HG03097 (cell line): ENCODE measurements at regions not wholly inside any gene's neighbourhood (a gene's known extent, or its start where the extent isn't known, plus 50 kb on each side); places are given as distances from the start of the nearest gene placed in this dataset.
"Not testable (repeated sequence)": the region's sequence is repeated elsewhere in the genome, so short reads cannot be mapped to it uniquely, and the experiment has no call there.

Experiments used
- ATAC-seq: cut with Tn5 transposase; IDR thresholded peaks from one replicate; pipeline ENCODE4 v1.9.1; 2021; ENCODE audit not compliant: unreplicated experiment, low FRiP score

DNA sequence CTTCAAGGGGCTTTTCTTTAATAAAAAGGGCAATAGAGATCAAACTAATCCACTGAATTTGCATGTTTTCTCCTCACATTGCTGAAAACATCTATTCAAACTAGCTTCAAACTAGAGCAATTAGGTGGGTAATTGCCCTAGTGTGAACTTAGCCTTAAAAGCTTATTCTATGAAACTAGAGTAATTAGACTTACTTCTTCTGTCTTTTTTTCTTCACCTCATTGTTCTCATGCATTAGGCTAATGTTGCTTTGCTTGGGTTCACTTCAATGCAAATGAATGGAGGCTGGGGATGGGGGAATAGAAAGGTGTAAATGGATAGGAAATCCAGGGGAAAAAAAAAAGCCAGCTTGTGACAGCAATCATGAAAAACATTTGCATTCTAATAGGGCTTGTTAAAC is 414.8 kb upstream of the LMO3 start:
- ATAC-seq = no peak

DNA sequence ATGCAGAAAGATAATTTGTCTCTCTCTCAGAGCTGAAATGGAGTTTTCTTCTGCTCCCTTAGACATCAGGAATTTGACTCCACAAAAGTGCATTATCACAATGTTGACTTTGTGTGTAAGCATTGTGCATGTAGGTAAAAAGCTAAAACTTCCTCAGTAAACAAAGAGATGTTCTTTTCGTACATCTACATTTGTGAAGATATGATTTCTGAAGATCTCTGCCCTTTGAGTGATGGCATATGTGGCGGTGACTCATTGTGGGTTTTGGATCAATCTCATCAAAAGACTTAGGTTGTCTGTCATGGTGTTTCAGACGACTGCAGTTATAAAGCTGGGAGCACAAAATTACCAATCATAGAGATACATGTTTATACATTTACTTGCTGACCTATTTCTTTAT is 411.4 kb upstream of the LMO3 start:
- no peak for ATAC-seq

DNA sequence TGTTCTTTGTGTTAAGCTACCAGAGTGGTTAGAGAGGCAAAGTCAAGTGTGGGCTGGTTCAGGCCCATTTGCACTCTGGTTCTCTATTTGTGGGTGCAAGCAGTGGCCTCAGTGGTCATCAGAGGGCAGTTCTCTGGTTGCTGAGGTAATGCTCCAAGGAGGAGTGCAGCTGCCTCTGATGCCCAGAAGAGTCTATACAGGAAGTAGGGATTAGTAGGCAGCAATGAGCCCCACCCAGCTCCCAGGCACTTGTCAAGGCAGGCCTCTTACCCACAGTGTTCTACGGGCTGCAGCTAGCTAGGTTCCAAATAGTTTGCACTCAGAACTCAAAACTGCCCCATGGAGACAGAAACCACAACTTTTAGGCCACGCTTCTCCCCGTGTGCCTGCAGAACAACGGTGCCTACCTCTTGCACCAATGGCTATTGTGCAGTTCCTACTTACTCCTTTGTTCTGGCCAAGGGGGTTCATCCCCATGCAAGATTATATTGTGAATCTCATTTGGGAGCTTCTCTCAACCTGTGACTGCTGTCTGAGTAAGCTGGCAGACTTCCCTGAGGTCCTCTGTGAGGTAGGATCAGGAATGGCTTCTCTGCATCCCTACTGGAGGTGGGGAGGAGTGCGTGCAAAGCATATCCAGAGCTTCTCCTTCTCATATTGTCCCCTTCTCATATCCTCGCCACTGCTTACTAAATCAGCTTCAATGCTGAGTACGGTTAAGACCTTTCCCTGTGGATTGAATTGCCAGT is 410.3 kb upstream of the LMO3 start:
- ATAC-seq = no peak

DNA sequence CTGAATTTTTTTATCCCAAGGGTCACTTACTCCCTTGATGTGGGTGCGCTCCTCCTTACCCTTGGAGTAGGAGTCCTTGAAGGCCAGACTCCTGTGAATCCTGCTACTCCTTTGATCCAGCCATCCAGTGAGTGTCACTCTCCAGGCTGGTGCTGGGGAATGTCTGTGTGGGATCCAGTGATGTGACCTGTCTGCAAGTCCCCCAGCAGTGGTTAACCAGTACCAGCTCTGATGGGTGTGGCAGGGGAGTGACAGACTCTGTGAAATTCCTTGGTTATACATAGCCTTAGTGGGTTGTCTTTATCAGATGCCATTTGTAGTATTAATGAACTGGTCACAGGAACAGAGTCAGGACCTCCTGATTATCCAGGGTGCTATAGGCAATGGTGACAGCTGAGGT is 409.5 kb upstream of the LMO3 start:
- no peak for ATAC-seq

DNA sequence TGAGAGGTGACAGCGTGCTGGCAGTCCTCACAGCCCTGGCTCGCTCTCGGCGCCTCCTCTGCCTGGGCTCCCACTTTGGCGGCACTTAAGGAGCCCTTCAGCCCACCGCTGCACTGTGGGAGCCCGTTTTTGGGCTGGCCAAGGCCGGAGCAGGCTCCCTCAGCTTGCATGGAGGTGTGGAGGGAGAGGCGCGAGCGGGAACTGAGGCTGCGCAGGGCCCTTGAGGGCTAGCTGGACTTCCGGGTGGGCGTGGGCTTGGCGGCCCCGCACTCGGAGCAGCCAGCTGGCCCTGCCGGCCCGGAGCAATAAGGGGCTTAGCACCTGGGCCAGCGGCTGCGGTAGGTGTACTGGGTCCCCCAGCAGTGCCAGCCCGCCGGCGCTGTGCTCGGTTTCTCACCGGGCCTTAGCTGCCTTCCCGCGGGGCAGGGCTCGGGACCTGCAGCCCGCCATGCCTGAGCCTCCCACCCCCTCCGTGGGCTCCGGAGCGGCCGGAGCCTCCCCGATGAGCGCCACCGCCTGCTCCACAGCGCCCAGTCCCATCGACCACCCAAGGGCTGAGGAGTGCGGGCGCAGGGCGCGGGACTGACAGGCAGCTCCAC is 401.6 kb upstream of the LMO3 start:
- not testable (repeated sequence) for ATAC-seq

DNA sequence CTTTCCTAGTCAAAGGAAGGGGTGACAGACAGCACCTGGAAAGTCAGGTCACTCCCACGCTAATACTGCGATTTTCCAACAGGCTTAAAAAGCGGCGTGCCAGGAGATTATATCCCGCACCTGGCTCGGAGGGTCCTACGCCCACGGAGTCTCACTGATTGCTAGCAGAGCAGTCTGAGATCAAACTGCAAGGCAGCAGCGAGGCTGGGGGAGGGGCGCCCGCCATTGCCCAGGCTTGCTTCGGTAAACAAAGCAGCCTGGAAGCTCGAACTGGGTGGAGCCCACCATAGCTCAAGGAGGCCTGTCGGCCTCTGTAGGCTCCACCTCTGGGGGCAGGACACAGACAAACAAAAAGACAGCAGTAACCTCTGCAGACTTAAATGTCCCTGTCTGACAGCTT is 392.6 kb upstream of the LMO3 start:
- not testable (repeated sequence) for ATAC-seq

DNA sequence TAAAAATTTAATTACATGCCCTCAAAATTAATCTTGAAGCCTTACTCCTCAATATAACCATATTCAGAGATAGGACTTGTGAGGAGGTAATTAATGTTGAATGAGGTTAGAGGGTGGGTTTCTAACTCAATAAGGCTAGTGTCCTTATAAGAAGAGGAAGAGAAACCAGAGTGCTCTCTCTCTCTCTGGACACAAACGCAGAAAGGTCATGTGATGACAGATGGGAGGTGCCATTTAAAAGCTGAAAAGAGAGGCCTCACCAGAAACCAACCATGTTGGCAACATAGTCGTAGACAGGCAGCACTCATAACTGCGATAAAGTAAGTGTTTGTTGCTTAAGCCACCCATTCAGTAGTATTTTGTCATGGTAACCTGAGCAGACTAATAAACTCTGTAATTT is 378.5 kb upstream of the LMO3 start:
- ATAC-seq = no peak

DNA sequence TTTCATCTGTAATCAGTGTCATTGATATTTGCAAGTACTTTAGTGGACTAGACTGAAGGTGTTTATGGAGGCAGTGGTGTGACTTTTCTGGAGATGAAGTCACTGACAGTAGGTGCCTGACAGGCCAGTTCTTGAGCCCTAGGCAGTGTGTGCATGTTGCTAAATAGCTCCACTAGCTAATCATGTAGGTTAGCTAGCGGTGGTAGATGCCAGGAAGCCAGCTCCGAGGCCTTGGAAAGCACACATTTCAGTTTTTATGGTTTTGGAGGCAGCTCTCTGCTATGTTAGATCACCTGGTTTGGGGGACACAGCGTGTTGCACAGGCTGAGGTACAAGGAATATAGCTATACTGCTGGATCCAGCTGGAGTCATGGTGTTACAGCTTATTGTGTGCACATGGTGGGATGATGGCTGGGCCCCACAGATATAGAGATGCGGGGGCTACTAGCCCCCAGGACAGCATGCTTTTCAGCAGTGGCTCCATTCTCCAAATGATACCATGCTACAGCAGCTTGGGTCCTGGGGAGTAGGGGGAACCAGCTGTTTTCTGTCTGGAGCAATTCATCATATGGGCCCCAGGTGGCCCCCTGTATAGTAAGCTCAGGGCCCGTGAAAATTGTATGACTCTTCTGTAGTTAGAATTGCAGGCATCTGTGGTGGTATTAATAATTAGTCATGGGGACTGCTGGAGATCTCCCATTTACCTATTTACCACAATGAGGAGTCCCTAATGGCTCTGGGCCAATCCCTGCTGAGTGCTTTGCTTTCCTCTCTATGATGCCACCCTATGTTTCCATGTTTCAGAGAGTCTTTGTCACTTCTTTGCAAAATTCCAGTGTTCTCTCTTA is 367.2 kb upstream of the LMO3 start:
- ATAC-seq = no peak

DNA sequence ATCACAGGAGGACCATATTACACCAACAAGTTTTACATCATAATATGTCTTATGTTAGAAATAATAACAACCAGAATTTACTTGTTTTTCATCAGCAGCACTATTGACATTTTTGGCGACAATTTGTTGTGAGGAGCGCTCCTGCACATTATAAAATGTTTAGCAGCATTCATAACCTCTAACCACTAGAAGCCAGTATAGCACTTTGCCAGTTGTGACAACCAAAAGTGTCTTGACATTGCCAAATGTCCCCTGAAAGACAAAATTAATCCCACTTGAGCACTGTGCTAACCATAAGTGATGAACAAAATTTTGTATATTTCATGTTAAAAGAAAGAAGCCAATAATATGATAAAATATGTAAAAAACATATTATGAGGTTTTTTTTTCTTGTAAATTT is 356.9 kb upstream of the LMO3 start:
- no peak for ATAC-seq

DNA sequence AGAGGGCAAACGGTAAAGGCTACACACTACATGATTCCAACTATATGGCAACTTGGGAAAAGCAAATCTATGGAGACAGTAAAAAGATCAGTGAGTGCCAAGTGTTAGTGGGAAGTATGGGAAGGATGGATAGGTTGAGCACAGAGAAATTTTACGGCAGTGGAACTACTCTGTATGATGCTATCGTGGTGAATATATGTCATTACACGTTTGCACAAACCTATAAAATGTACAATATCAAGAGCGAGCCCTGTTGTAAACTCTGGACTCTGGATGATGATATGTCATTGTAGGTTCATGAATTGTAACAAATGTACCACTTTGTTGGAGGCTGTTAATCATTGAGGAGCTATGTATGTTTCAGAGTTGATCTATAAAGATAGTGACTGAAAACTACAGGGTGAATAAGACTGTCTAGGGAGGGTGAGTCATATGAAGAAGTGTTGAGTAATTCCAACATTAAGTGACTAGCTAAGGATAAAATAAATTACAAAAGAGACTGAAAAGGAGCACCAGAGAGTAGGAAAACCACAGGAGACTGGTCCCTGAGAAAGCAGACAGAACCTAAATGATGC is 349.2 kb upstream of the LMO3 start:
- peak; percentile 71 for ATAC-seq

DNA sequence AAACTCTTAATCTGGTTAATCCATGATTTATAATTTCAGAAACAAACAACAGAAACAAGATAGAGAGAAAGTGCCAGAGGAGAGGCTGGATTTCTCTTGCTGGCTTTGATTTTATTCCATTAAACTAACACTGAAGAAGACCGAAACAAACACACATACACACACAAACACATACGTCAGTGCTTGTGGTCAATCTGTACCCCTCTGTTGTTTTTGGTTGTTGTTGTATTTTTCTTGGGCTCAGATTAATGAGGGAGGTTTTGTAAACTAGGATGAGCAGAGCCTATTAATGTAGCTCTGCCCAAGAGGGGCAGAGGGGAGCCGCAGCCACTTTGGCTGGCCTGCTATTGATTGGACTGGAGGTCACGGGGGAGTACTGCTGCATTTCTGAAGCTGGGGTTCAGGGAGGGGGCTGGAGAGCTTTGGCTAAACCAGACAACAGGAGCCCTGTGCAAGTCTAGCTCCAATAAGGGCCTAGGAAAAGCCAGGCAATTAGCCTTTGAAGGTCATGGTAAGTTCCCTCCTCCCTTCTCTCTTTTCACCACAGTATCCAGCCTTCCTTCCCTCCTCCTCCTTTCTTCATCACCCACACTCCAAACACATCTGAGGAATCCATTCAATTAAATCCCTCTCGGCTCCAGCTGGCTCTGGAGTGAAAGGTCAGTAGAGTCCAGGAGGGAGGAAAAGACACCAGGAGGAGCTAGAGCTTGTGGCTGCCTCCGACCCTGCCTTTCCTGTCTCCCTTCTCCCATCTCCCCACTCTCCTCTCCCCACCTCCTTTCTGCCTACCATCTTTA is 344.1 kb upstream of the LMO3 start:
- ATAC-seq = no peak

DNA sequence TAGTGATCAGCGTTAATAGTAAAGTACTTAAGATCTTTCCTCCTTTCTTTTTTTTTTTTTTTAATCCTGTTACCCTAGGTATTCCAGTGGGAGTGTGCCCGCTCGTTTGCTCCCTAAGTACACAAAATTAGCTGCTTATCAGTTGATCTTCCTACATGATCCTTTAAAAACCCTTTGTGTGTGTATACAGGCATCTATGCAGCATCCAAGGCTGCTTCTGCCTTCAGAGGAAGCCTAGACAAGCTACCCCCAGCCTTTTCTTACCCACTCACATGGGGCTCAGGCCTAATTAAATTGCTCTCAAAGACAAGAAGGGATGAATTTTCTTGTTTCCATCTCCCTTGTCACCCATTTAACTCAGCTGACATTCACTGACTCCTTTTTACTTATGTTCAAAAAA is 343.4 kb upstream of the LMO3 start:
- ATAC-seq = no peak

DNA sequence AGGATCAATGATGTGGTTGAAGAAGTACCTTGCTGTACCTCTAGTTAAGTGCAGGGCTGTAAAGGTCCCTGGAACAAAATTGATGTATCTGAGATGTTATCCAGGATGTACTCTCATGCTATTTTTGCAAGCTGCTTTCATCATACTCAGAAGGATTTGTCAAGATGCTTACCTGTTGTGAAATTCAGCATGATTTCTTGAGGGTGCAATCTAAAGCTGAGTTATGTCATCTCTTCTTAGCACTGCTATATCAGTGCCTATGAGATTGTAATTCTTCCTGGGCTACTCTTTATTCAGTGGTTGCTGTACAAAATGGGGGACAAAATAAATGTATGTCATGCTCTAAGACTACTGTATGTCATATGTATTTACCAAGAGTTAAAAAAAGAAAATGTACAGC is 340.7 kb upstream of the LMO3 start:
- ATAC-seq = no peak

DNA sequence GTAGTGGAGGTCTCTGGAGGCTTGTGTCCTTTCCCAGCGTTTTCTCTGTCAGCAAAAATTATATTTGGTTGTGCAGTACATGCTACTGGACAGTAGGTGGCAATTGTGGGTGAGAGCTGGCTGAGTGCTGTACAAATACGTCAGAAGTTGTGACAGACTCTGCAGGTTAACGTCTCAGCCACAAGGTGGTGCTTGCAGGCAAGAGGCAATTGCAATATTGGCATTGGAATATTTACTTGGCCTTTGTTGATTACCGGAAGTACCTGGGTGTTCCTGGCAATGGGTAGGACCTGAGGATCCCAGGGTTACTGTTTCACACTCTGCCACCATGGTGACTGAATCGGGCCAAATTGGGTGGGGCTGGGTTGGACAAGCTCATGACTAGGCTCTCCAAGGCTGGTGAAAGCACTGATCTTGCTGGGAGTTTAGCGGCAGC is 333.9 kb upstream of the LMO3 start:
- peak; percentile 97 for ATAC-seq

DNA sequence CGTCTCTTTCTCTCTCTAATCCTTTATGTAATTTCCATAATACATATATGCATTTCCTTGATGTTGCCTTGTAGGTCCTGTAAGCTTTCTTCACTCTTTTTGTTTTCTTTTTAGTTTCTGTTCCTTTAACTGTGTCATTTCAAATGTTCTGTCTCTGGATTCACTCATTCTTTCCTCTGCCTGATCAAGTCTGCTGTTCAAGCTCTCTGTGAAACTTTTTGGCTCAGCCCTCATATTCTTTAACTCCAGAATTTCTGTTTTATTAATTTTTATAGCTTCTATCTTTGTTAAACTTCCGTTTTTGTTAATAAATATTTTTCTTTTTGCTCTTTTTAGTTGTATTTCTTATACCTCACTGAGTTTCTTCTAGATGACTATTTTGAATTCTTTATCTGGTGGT is 321.3 kb upstream of the LMO3 start:
- no peak for ATAC-seq

DNA sequence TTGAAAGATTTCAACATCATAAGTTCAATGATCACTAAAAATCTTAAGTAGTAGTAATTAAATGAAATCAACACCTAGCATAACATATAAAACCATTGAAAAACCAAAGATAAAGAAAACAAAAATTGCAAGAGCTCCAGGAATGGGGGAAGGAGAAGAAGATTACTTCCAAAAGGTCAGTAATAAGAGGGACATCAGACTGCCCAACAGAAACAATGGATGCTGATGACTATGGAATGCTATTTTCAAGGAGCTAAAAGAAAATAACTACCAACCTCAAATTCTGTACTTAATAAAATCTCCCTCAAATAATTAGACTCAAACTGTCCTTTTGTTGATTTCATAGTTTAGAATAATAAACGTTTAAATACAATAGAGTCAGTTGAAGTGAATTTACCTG is 314.5 kb upstream of the LMO3 start:
- no peak for ATAC-seq

DNA sequence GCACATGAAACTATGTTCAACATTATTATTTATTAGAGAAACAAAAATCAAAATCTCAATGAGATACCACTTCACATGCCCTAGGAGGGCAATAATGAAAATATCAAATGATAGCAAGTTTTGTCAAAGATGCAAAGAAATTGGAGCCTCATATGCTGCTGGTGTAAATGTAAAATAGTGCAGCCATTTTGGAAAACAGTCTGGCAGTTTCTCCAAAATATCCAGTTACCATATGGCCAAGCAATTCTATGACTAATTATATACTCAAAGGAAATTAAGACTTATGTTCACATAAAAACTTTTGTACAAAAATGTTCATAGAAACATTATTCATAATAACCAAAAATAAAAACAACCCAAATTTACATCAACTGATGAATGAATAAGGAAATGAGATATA is 313.6 kb upstream of the LMO3 start:
- ATAC-seq = no peak

DNA sequence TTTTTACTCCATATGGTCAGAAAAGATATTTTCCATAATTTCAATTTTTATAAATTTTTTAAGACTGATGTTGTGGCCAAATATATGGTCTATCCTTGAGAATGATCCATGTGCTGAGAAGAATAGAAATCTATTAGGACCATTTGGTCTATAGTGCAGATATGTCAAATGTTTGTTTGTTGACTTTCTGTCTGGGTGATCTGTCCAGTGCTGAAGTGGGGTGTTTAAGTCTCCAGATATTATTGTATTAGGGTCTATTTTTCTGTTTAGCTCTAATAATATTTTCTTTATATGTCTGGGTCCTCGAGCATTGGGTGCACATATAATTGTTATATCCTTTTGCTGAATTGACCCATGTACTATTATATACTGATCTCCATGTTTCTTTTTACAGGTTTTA is 308.9 kb upstream of the LMO3 start:
- ATAC-seq = no peak

DNA sequence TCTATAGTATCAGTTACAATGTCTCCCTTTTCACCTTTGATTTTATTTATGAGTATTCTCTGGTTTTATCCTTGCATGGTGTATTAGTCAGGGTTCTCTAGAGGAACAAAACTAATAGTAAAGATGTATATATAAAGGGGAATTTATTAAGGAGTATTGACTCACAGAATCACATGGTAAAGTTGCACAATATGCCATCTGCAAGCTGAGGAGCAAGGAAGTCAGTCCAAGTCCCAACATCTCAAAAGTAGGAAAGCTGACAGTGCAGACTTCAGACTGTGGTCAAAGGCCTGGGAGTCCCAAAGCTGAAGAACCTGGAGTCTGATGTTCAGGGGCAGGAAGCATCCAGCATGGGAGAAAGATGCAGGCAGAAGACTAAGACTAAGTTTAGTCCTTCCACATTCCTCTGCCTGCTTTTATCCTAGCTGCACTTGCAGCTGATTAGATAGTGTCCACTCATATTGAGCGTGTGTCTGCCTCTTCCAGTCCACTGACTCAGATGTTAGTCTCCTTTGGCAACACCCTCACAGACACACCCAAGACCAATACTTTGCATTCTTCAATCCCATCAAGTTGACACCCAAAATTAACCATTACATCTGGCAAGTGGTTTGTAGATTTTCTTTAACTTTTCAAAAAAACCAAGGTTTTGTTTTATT is 308.0 kb upstream of the LMO3 start:
- ATAC-seq = no peak

DNA sequence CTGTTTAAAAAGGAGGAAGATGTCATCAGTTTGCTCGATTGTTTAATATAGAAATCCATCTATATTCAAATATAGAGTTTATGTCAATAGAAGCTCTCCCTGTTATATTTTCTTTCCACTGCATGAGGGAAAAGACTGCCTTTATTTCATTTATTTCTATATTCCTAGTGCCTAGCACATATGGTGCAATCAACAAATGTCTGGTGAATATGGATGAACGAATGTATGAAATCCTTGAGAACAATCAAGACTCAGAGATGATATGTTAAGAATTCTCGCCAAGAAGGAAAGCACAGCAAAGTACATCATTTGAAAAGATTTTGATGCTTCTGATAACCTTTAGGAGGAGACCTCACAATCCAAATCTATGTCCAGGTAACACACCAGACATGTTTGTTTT is 296.0 kb upstream of the LMO3 start:
- no peak for ATAC-seq
